Neuronal stem cell (in vitro differentiated cells): ENCODE measurements at regions not wholly inside any gene's neighbourhood (a gene's known extent, or its start where the extent isn't known, plus 50 kb on each side); places are given as distances from the start of the nearest gene placed in this dataset.
"Not testable (repeated sequence)": the region's sequence is repeated elsewhere in the genome, so short reads cannot be mapped to it uniquely, and the experiment has no call there.

Source experiments
- DNase-seq: peaks from one replicate; pipeline ENCODE4 v3.0.0-alpha.2; 2013; ENCODE audit warnings: low spot score
- H2AFZ ChIP-seq: one replicate; pipeline ENCODE4 v1.6.1; 2013; ENCODE audit warnings: mild to moderate bottlenecking, low read length, inconsistent platforms
- H2AK5ac ChIP-seq: 2 replicates; pipeline ENCODE4 v1.6.1; 2013; ENCODE audit warnings: low read depth, mild to moderate bottlenecking, inconsistent platforms, low read length, moderate library complexity, mixed read lengths
- H2BK120ac ChIP-seq: 2 replicates; pipeline ENCODE4 v1.6.1; 2013; ENCODE audit warnings: low read depth, mild to moderate bottlenecking, inconsistent platforms, low read length, moderate library complexity, mixed read lengths
- H2BK12ac ChIP-seq: one replicate; pipeline ENCODE4 v1.6.1; 2013; ENCODE audit warnings: low read length, inconsistent platforms
- H2BK15ac ChIP-seq: 2 replicates; pipeline ENCODE4 v1.6.1; 2013; ENCODE audit warnings: mild to moderate bottlenecking, low read length, inconsistent platforms, mixed read lengths
- H2BK5ac ChIP-seq: one replicate; pipeline ENCODE4 v1.6.1; 2013; ENCODE audit warnings: inconsistent platforms, mild to moderate bottlenecking, low read length, moderate library complexity
- H3K14ac ChIP-seq: one replicate; pipeline ENCODE4 v1.6.1; 2013; ENCODE audit warnings: low read length, inconsistent platforms
- H3K18ac ChIP-seq: 2 replicates; pipeline ENCODE4 v1.6.1; 2013; ENCODE audit warnings: low read length, inconsistent platforms
- H3K23ac ChIP-seq: 2 replicates; pipeline ENCODE4 v1.6.1; 2013; ENCODE audit warnings: low read depth, mild to moderate bottlenecking, mixed read lengths, low read length, inconsistent platforms; ENCODE audit not compliant: poor library complexity
- H3K27ac ChIP-seq: replicated peaks from 3 replicates; pipeline ENCODE4 v1.5.1; 2013; ENCODE audit warnings: low read length, inconsistent platforms
- H3K27me3 ChIP-seq, 3 experiments: 2 replicates each; pipeline ENCODE4 v1.6.1; 2013; ENCODE audit warnings: low read length in 3 of 3, mild to moderate bottlenecking in 2 of 3, inconsistent platforms in 1 of 3, low read depth in 1 of 3, mixed read lengths in 1 of 3, moderate library complexity in 1 of 3; ENCODE audit not compliant: control insufficient read depth in 3 of 3, insufficient read depth in 3 of 3
- H3K36me3 ChIP-seq, 2 donors: replicated peaks in 1 of 2; 2 replicates each; pipeline ENCODE4 v1.6.1; 2013; ENCODE audit warnings: low read length in 2 of 2; ENCODE audit not compliant: control insufficient read depth in 2 of 2, insufficient read depth in 2 of 2
- H3K4ac ChIP-seq: 2 replicates; pipeline ENCODE4 v1.6.1; 2013; ENCODE audit warnings: inconsistent platforms, mild to moderate bottlenecking, low read length, moderate library complexity
- H3K4me1 ChIP-seq, 2 donors: 1 replicate in 1 of 2; 2 replicates in 1 of 2; pipeline ENCODE4 v1.6.1; 2013; ENCODE audit warnings: low read length in 2 of 2, low read depth in 1 of 2; ENCODE audit not compliant: control insufficient read depth in 2 of 2, insufficient read depth in 1 of 2
- H3K4me2 ChIP-seq: one replicate; pipeline ENCODE4 v1.6.1; 2013; ENCODE audit warnings: mild to moderate bottlenecking, low read length, inconsistent platforms; ENCODE audit not compliant: insufficient read depth, poor library complexity, severe bottlenecking
- H3K4me3 ChIP-seq, 2 donors: 2 replicates each; pipeline ENCODE4 v1.5.1; 2013; ENCODE audit warnings: low read length in 2 of 2, mild to moderate bottlenecking in 2 of 2, inconsistent platforms in 1 of 2, moderate library complexity in 1 of 2
- H3K79me1 ChIP-seq: one replicate; pipeline ENCODE4 v1.6.1; 2013; ENCODE audit warnings: low read depth, mild to moderate bottlenecking, inconsistent platforms, low read length, moderate library complexity
- H3K9ac ChIP-seq: one replicate; pipeline ENCODE4 v1.6.1; 2013; ENCODE audit warnings: mild to moderate bottlenecking, low read depth, low read length, inconsistent platforms; ENCODE audit not compliant: poor library complexity
- H3K9me3 ChIP-seq, 2 donors: replicated peaks in 1 of 2; 2 replicates each; pipeline versions ENCODE3 to v1.6.1; 2013; ENCODE audit warnings: low read length in 2 of 2, mild to moderate bottlenecking in 2 of 2, inconsistent platforms in 1 of 2, low read depth in 1 of 2, mixed read lengths in 1 of 2, moderate library complexity in 1 of 2; ENCODE audit not compliant: control insufficient read depth in 2 of 2, insufficient read depth in 1 of 2
- H4K8ac ChIP-seq: one replicate; pipeline ENCODE4 v1.6.1; 2013; ENCODE audit warnings: low read depth, mild to moderate bottlenecking, inconsistent platforms, low read length, moderate library complexity
- H4K91ac ChIP-seq: one replicate; pipeline ENCODE4 v1.6.1; 2013; ENCODE audit warnings: low read length, low read depth, mild to moderate bottlenecking, inconsistent platforms; ENCODE audit not compliant: poor library complexity
- WGBS, 2 donors: extraction: QIAGEN DNeasy Blood & Tissue Kit; methylation state at CpG; one replicate each; pipeline ENCODE4 v1.1.7; 2013; ENCODE audit warnings: missing lambda C conversion rate in 2 of 2, mixed read lengths in 1 of 2; ENCODE audit not compliant: insufficient read length in 2 of 2, insufficient replicate concordance in 1 of 2; ENCODE audit errors: extremely low coverage in 2 of 2; 5-methylcytosine and 5-hydroxymethylcytosine counted together

- H4K8ac ChIP-seq, H2AFZ ChIP-seq, H3K27me3 ChIP-seq, H2BK5ac ChIP-seq, H3K23ac ChIP-seq, H3K27ac ChIP-seq, H3K9me3 ChIP-seq, H3K36me3 ChIP-seq, DNase-seq, H2BK15ac ChIP-seq, H3K14ac ChIP-seq, H4K91ac ChIP-seq, H3K4me3 ChIP-seq, H3K79me1 ChIP-seq, H2BK12ac ChIP-seq, H3K4ac ChIP-seq, H2AK5ac ChIP-seq, H3K18ac ChIP-seq, H3K9ac ChIP-seq, H3K4me2 ChIP-seq, H3K4me1 ChIP-seq, H2BK120ac ChIP-seq: not testable (repeated sequence)
- WGBS, 2 donors, result no CpG with 5 or more reads among the region's 2 CpGs
Observed at GRCh38 chrY:3405585-3405984, 173.3 kb upstream of the TGIF2LY start.

- no CpG with 5 or more reads among the region's 3 CpGs for WGBS, 2 donors
- not testable (repeated sequence) for H2AK5ac ChIP-seq, H3K9me3 ChIP-seq, H3K14ac ChIP-seq, H2BK12ac ChIP-seq, H4K8ac ChIP-seq, H4K91ac ChIP-seq, H2AFZ ChIP-seq, H3K4ac ChIP-seq, H3K9ac ChIP-seq, DNase-seq, H3K27ac ChIP-seq, H2BK5ac ChIP-seq, H2BK15ac ChIP-seq, H3K4me3 ChIP-seq, H2BK120ac ChIP-seq, H3K79me1 ChIP-seq, H3K4me2 ChIP-seq, H3K23ac ChIP-seq, H3K18ac ChIP-seq, H3K27me3 ChIP-seq, H3K36me3 ChIP-seq, H3K4me1 ChIP-seq
Observed at GRCh38 chrY:3406896-3407452, 171.9 kb upstream of the TGIF2LY start.

- not testable (repeated sequence) for DNase-seq, H3K9me3 ChIP-seq, H2BK5ac ChIP-seq, H3K14ac ChIP-seq, H2BK15ac ChIP-seq, H3K4me3 ChIP-seq, H3K9ac ChIP-seq, H3K23ac ChIP-seq, H3K4me2 ChIP-seq, H3K27me3 ChIP-seq, H3K18ac ChIP-seq, H2BK120ac ChIP-seq, H2AK5ac ChIP-seq, H3K27ac ChIP-seq, H3K36me3 ChIP-seq, H2AFZ ChIP-seq, H3K4ac ChIP-seq, H4K91ac ChIP-seq, H2BK12ac ChIP-seq, H3K4me1 ChIP-seq, H4K8ac ChIP-seq, H3K79me1 ChIP-seq
- WGBS, 2 donors, result no CpG with 5 or more reads among the region's 8 CpGs
Observed at GRCh38 chrY:3410322-3410892, 168.5 kb upstream of the TGIF2LY start.
